Coronary artery (tissue), 2 donors: ENCODE measurements at regions not wholly inside any gene's neighbourhood (a gene's known extent, or its start where the extent isn't known, plus 50 kb on each side); places are given as distances from the start of the nearest gene placed in this dataset.

Experiments used
- DNase-seq: peaks from one replicate; pipeline ENCODE4 v3.0.0-alpha.2; 2017; ENCODE audit warnings: low spot score
- H3K27ac ChIP-seq, 2 donors: fragments of 200-600 bp; sonication (generic); one replicate each; pipeline ENCODE4 v1.5.1; 2016 to 2019
- H3K4me3 ChIP-seq: fragments of 200-600 bp; sonication (generic); 2 replicates; pipeline ENCODE4 v1.5.1; 2016; ENCODE audit warnings: mild to moderate bottlenecking, moderate library complexity
- CTCF ChIP-seq: fragments of 200-600 bp; sonication (generic); IDR thresholded peaks from one replicate; pipeline ENCODE4 v1.5.1; 2019; ENCODE audit warnings: antibody characterized with exemption

GRCh38 chr12:112595410-112595809 lies 176.7 kb downstream of the PTPN11 start:
- no peak for TF ChIP-seq CTCF
- H3K4me3 ChIP-seq, result no peak overlapping the region
- no peak for DNase-seq
- no peak overlapping the region for H3K27ac ChIP-seq

GRCh38 chr12:112597986-112598385 lies 179.2 kb downstream of the PTPN11 start:
- DNase-seq, result no peak

GRCh38 chr12:112598626-112599025 lies 179.9 kb downstream of the PTPN11 start:
- Histone ChIP-seq H3K27ac (no peak overlapping the region), H3K4me3 (no peak overlapping the region)
- TF ChIP-seq CTCF, result no peak
- DNase-seq, result no peak

More at GRCh38 chr12:112597986-112598385, 179.2 kb downstream of the PTPN11 start:
- H3K27ac ChIP-seq, result no peak overlapping the region
- H3K4me3 ChIP-seq, result no peak overlapping the region
- no peak for TF ChIP-seq CTCF

- H3K4me3 ChIP-seq, result no peak overlapping the region
- DNase-seq, result no peak
- TF ChIP-seq CTCF, result no peak
- no peak overlapping the region for H3K27ac ChIP-seq
These were observed 181.1 kb downstream of the PTPN11 start for GRCh38 chr12:112599871-112600270.

- no peak for DNase-seq
- TF ChIP-seq CTCF, result no peak
- Histone ChIP-seq H3K4me3 (no peak overlapping the region), H3K27ac (no peak overlapping the region)
These were observed 183.4 kb downstream of the PTPN11 start for GRCh38 chr12:112602150-112602549.

- no peak for DNase-seq
- no peak overlapping the region for H3K27ac ChIP-seq
- TF ChIP-seq CTCF, result no peak
- no peak overlapping the region for H3K4me3 ChIP-seq
These were observed 184.8 kb upstream of the RPH3A start for GRCh38 chr12:112606611-112607365.

- no peak for TF ChIP-seq CTCF
- DNase-seq, result no peak
- H3K4me3 ChIP-seq, result no peak overlapping the region
- H3K27ac ChIP-seq, result no peak overlapping the region
These were observed 184.1 kb upstream of the RPH3A start for GRCh38 chr12:112607427-112607826.
